Astrocyte (in vitro differentiated cells and primary cell): ENCODE measurements at regions not wholly inside any gene's neighbourhood (a gene's known extent, or its start where the extent isn't known, plus 50 kb on each side); places are given as distances from the start of the nearest gene placed in this dataset.

ENCODE experiments used
- CTCF ChIP-seq: IDR thresholded peaks from 2 replicates; pipeline ENCODE4 v1.5.1; 2011; ENCODE audit warnings: low read depth, mild to moderate bottlenecking, inconsistent platforms, low read length, moderate library complexity; ENCODE audit not compliant: insufficient read depth
- EZH2 ChIP-seq: IDR thresholded peaks from 2 replicates; pipeline ENCODE4 v1.6.1; 2012; ENCODE audit warnings: mild to moderate bottlenecking, low read length, inconsistent platforms; ENCODE audit not compliant: insufficient read depth

DNA sequence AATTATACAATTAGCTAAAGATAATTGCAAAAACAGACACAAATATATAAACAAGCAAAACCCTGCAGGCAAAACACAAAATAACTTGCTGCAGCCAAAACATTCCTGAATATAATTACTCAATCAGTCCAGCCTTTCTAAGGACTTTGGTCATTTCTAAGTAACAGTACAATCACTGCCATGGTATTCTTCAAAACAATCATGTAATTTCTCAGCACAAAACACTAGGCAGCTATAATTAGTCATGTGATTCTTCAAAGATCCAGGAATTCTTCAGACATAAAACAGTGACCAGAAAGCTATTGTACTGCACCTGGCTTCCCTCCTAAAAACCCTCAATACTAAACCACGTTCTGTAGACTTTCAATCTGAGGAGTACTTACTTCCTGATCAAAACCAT lies 881.1 kb downstream of the EPHA7 start:
- no peak for TF ChIP-seq CTCF
- TF ChIP-seq EZH2, result no peak
